ENCODE measurements at regions not wholly inside any gene's neighbourhood (a gene's known extent, or its start where the extent isn't known, plus 50 kb on each side); places are given as distances from the start of the nearest gene placed in this dataset.
A peak's percentile ranks its signal among the peaks of the same experiment; 100 is the strongest.
"Not testable (repeated sequence)": the region's sequence is repeated elsewhere in the genome, so short reads cannot be mapped to it uniquely, and the experiment has no call there.

DNA sequence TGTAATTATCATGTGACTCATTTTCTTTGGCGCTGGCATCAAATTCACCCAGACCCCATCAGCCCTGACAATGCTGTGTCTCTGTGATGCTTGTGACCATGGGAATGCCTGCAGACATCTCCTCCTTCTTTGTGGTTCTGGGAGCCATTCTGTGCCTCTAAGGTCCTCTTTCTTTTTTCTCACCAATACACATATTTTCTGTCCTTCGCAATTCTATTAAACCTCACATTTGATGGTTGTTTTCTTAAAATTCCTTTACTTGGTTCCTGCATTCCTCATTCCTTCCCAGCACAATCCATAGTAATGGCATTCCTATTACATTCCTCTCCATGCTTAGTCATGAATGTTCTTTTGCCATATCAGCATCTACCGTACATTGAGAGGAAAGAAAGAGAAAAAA is 375.3 kb downstream of the PIK3C3 start:
- TF ChIP-seq, protein P1, sequence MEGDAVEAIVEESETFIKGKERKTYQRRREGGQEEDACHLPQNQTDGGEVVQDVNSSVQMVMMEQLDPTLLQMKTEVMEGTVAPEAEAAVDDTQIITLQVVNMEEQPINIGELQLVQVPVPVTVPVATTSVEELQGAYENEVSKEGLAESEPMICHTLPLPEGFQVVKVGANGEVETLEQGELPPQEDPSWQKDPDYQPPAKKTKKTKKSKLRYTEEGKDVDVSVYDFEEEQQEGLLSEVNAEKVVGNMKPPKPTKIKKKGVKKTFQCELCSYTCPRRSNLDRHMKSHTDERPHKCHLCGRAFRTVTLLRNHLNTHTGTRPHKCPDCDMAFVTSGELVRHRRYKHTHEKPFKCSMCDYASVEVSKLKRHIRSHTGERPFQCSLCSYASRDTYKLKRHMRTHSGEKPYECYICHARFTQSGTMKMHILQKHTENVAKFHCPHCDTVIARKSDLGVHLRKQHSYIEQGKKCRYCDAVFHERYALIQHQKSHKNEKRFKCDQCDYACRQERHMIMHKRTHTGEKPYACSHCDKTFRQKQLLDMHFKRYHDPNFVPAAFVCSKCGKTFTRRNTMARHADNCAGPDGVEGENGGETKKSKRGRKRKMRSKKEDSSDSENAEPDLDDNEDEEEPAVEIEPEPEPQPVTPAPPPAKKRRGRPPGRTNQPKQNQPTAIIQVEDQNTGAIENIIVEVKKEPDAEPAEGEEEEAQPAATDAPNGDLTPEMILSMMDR (conservative IDR thresholded peaks at IDR 0.05; ENCODE audit: low read depth, low read length): no peak
- peak; percentile 41 for DNase-seq (ENCODE audit: low read depth)
- no peak overlapping the region for H3K4me3 ChIP-seq (ENCODE audit: low read depth, low read length)

DNA sequence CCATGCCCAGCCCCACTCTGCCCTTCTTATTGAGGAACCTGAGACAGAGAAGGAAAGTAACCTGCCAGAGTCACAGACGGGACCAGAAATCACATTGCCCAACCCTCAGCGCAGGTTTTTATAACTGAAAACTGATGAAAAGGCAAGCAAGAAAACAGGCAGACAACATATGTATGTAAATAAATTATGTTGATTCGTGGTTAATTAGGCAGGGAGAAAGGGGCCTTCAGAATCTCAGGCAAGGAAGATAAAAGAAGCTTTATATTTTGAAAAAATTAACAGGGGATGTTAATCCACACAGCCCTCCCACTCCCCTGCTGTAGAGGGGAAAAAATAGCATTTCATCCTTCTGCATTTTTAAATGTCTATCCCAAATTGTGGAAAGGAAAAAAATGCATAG is 378.5 kb downstream of the PIK3C3 start:
- no peak overlapping the region for H3K4me3 ChIP-seq (ENCODE audit: low read depth, low read length)
- no peak for DNase-seq (ENCODE audit: low read depth)
- TF ChIP-seq, protein P1 (conservative IDR thresholded peaks at IDR 0.05; ENCODE audit: low read depth, low read length): no peak

DNA sequence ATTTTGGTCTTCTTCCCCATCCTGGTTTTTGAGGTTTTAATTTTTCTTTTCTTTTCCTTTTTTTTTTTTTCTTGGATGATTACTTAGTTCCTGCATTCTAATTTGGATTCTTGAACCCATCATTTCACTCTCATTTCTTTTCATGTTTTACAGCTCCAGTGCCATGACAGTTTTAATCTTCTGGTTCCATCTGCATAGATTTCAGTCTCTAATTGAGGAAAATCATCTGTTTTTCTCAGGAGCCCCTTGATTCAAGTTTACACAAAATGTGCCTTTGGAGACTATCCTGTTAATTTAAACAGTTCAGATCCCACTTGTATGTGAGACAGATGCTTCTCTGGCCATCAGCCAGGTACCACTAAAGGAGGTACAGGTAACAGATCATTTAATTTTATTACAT is 379.9 kb downstream of the PIK3C3 start:
- no peak overlapping the region for H3K4me3 ChIP-seq (ENCODE audit: low read depth, low read length)
- TF ChIP-seq, protein P1 (conservative IDR thresholded peaks at IDR 0.05; ENCODE audit: low read depth, low read length): no peak
- DNase-seq (ENCODE audit: low read depth): no peak

DNA sequence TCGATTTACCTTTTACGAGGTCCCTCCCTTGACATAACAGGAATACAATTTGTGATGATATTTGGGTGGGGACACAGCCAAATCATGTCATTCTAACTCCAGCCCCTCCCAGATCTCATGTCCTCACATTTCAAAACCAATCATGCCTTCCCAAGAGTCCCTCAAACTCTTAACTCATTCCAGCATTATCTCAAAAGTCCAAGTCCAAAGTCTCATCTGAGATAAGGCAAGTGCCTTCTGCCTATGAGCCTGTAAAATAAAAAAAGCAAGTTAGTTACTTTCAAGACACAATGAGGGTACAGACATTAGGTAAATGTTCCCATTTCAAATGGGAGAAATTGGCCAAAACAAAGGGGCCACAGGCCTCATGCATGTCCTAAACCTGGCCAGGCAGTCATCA is 381.1 kb downstream of the PIK3C3 start:
- no peak for DNase-seq (ENCODE audit: low read depth)
- TF ChIP-seq, protein P1 (conservative IDR thresholded peaks at IDR 0.05; ENCODE audit: low read depth, low read length): no peak
- H3K4me3 ChIP-seq (ENCODE audit: low read depth, low read length): no peak overlapping the region

DNA sequence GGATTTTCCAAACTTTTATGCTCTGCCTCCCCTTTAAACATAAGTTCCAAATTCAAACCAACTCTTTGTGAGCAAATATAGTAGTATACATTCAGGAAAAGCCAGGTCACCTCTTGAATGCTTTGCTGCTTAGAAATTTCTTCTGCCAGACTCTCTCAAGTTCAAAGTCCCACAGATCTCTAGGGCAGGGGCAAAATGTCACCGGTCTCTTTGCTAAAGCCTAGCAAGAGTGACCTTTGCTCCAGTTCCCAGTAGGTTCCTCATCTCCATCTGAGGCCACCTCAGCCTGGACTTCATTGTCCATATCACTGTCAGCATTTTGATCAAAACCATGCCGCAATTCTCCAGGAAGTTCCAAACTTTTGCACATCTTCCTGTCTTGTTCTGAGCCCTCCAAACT is 382.3 kb downstream of the PIK3C3 start:
- not testable (repeated sequence) for H3K4me3 ChIP-seq (ENCODE audit: low read depth, low read length); DNase-seq (ENCODE audit: low read depth)

DNA sequence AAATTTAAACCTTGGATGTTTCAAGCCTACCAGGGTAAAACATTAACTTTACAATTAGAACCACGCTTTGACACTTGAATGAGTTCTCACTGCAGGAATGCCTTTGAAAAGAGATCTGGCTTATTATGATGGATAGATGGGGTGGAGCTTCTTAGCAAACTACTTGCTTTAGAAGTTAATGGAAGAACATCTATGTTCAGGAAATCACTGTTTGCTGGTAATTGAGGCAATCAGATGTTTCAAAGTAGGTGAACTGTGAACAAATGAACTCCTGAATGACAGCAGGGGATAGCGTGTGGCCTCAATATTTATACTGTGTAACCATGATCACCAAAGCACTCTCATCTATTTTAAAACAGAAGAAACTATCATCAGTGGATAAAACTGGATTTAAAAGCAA is 383.6 kb downstream of the PIK3C3 start:
- TF ChIP-seq, protein P1 (conservative IDR thresholded peaks at IDR 0.05; ENCODE audit: low read depth, low read length): no peak
- H3K4me3 ChIP-seq (ENCODE audit: low read depth, low read length): no peak overlapping the region
- peak; percentile 99 for DNase-seq (ENCODE audit: low read depth)

DNA sequence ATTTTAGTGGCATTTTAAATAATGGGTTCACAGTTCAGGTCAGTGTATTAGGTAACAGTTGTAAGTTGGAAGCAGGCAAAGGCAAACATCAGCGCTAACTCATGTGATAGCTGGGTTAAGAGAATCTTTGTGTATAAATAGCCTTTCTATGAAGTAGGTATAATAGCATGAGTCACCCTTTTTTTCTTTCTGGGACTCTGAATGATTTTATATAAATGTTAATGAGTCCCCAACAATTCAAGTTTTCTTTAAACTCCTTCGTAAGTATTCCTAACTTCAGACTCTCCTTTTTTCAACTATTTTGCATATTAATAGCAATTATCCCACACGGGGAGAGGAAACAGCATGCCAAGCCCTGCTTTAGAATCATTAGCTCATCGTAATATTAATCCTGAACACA is 384.3 kb downstream of the PIK3C3 start:
- H3K4me3 ChIP-seq (ENCODE audit: low read depth, low read length): no peak overlapping the region
- TF ChIP-seq, protein P1 (conservative IDR thresholded peaks at IDR 0.05; ENCODE audit: low read depth, low read length): no peak
- DNase-seq (ENCODE audit: low read depth): peak; percentile 90

Measured in epithelial cell of proximal tubule (primary cell).